Activated CD4-positive, alpha-beta T cell treated with anti-CD3 and anti-CD28 coated beads for 36 hours (primary cell): ENCODE measurements at regions not wholly inside any gene's neighbourhood (a gene's known extent, or its start where the extent isn't known, plus 50 kb on each side); places are given as distances from the start of the nearest gene placed in this dataset.
A peak's percentile ranks its signal among the peaks of the same experiment; 100 is the strongest.

Source experiments
- ATAC-seq: fragments of 200-7000 bp; cut with Tn5 transposase; one replicate; pipeline ENCODE4 v1.10.0; 2021; ENCODE audit warnings: mild to moderate bottlenecking, moderate library complexity
- CTCF ChIA-PET: fragments of 350-600 bp; sonication (Branson Sonifier 250); formaldehyde crosslinking; loops from one replicate; lab custom pipeline; 2021; ENCODE audit warnings: antibody characterized with exemption; lab: Charles Lee
- POLR2A ChIA-PET: fragments of 350-600 bp; sonication (Branson Sonifier 250); formaldehyde crosslinking; loops from one replicate; lab custom pipeline; 2021; ENCODE audit warnings: antibody characterized with exemption, inconsistent platforms; lab: Charles Lee
- DNase-seq: peaks from one replicate; pipeline ENCODE4 v3.0.0-alpha.2; 2020
- H3K27ac Mint-ChIP-seq: one replicate; pipeline ENCODE4 v1.8.0; 2021; ENCODE audit warnings: mixed read lengths
- H3K27me3 Mint-ChIP-seq: one replicate; pipeline ENCODE4 v1.8.0; 2021; ENCODE audit warnings: mixed read lengths
- H3K36me3 Mint-ChIP-seq: one replicate; pipeline ENCODE4 v1.8.0; 2021; ENCODE audit warnings: low read depth, mixed read lengths
- H3K4me1 Mint-ChIP-seq: one replicate; pipeline ENCODE4 v1.8.0; 2021; ENCODE audit warnings: mixed read lengths
- H3K4me3 Mint-ChIP-seq: one replicate; pipeline ENCODE4 v1.8.0; 2021; ENCODE audit warnings: mild to moderate bottlenecking, moderate library complexity, mixed read lengths
- H3K9me3 Mint-ChIP-seq: one replicate; pipeline ENCODE4 v1.8.0; 2021; ENCODE audit warnings: low read depth, mixed read lengths
- intact Hi-C, 2 experiments: fragments of 100-400 bp; cut with DNase I in 1 of 2; cut with micrococcal nuclease in 1 of 2; formaldehyde crosslinking; loops; one replicate each; pipeline versions ENCODE4 v1.14.2 to v1.15.1; 2022 to 2024; cut with DNase I, micrococcal nuclease

DNA sequence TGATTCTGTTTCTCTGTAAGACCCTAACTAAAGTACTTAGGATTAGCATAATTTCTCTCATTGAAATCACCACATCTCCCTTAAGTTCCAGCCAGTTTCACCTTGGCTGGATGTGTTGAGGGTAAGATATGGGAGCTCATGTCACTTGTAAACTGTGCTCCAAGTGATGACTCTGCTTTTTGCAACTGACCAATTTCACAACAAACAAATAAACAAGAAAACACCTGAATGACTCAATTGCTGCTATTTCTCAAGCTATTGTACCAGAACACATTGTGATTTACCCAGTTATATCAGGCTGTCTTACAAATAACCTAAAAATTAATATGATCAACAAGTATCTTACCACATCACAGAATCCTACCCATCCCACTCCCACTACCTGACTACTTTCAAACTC lies 379.1 kb upstream of the KIF2A start:
- POLR2A ChIA-PET, result no interaction called here
- H3K4me3 Mint-ChIP-seq, result no peak overlapping the region
- no peak overlapping the region for H3K27ac Mint-ChIP-seq
- peaks cover 2% of the 10 kb centered on the region for H3K27me3 Mint-ChIP-seq
- intact Hi-C loops, result no loop called here
- no peaks in the 10 kb centered on the region for H3K4me1 Mint-ChIP-seq
- no peak for DNase-seq
- H3K36me3 Mint-ChIP-seq, result no peaks in the 10 kb centered on the region
- ATAC-seq, result no peak
- CTCF ChIA-PET, result no interaction called here
- no peaks in the 10 kb centered on the region for H3K9me3 Mint-ChIP-seq

DNA sequence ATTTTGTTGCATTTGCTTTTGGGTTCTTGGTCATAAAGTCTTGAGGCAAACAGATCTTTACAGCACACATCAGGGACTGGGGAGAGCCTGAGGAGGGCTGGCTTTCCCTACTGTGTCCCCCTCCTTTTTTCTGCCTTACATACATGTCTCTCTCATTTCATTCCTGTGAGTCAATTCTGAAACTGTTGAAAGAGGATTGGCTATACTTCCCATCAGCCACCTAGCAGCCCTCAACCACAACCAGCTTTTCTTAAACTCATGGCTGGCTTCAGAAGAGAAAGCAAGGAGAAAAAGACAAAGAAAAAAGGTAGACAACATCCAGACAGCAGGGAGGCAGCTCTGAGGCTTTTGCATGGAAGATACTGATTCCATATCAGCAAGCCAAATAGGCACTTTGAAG lies 374.8 kb upstream of the KIF2A start:
- H3K9me3 Mint-ChIP-seq, result no peaks in the 10 kb centered on the region
- H3K4me1 Mint-ChIP-seq, result no peaks in the 10 kb centered on the region
- H3K4me3 Mint-ChIP-seq, result no peak overlapping the region
- intact Hi-C loops, result loop anchor here (5.0 to 10.0 kb wide), 2 partner anchors 729 to 976 kb away; no protein-coding TSS in a partner anchor
- DNase-seq (no peak), ATAC-seq (no peak)
- H3K36me3 Mint-ChIP-seq, result no peaks in the 10 kb centered on the region
- H3K27me3 Mint-ChIP-seq, result peaks cover 2% of the 10 kb centered on the region
- POLR2A ChIA-PET, result no interaction called here
- no peak overlapping the region for H3K27ac Mint-ChIP-seq
- CTCF ChIA-PET, result no interaction called here

DNA sequence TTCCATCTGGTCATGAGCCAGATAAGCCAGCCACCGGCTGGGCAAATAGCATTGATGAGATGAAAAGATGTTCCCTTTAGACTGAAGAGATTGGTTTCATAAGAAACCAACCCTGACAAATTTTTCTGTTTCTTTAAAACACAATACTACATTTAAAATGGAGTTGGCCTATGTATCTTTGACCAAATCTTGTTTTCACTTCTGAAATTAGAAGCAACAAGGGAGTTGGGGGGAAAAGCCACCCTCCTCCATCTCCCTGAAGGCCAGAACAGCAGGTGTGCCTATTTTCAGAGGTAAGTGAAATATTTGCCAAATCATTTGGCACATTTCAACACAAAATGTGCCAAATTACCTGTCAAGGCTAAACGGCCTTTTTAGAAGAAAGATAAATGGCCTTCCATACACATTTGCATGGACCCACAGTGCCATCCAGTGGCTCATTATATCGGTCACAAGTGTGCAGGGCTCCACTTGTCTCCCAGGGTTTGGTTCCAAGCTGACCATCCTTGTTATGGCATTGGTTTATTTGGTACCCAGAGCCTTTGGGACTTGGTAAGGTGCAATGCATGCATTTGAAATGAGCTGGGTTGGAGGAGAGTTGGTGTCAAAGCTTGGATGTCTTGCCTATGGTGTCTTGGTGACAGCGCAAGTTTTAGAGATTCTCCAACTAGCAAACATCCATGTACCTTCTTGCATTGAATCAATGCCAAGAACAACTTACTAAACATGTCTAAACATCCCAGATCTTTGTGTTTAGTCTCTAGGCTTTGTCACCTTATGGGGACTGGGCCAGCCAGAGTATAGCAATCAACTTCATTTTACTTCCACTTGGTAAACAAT lies 372.0 kb upstream of the KIF2A start:
- Mint-ChIP-seq H3K9me3 (no peaks in the 10 kb centered on the region), H3K4me3 (no peak overlapping the region), H3K4me1 (no peaks in the 10 kb centered on the region), H3K27me3 (peaks cover 2% of the 10 kb centered on the region), H3K27ac (no peak overlapping the region), H3K36me3 (no peaks in the 10 kb centered on the region)
- ChIA-PET CTCF (no interaction called here), POLR2A (no interaction called here)
- peak; percentile 45 for DNase-seq
- intact Hi-C loops, result loop anchor here (5.0 to 10.0 kb wide), 2 partner anchors 732 to 979 kb away; no protein-coding TSS in a partner anchor
- no peak for ATAC-seq

DNA sequence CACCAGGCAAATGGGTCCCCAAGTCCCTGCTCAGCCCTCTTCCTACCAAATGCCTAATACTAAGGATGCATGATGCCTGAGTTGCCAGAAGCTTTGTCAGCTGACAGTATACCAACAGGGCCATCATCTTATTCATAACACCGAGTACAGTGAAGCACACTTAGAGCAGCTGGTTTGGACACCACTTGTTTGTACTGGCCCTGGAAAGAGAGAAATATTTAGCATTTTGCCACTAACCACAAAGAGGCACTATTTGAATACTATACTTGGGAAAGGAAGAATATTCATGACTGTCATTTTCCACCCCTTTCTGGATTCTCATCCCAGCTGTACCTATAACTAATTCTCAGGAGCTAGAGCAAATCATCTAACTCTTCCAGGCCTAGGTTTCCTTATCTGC lies 364.4 kb upstream of the KIF2A start:
- H3K4me1 Mint-ChIP-seq, result no peaks in the 10 kb centered on the region
- no peaks in the 10 kb centered on the region for H3K36me3 Mint-ChIP-seq
- no peak overlapping the region for H3K4me3 Mint-ChIP-seq
- ChIA-PET POLR2A (no interaction called here), CTCF (interaction anchor here (0.6 to 0.7 kb wide), 2 partner anchors 238 to 521 kb away, joined by 3 read pairs; no protein-coding TSS in a partner anchor)
- ATAC-seq (no peak), DNase-seq (no peak)
- H3K9me3 Mint-ChIP-seq, result no peaks in the 10 kb centered on the region
- H3K27me3 Mint-ChIP-seq, result no peaks in the 10 kb centered on the region
- H3K27ac Mint-ChIP-seq, result no peak overlapping the region
- intact Hi-C loops, result no loop called here

DNA sequence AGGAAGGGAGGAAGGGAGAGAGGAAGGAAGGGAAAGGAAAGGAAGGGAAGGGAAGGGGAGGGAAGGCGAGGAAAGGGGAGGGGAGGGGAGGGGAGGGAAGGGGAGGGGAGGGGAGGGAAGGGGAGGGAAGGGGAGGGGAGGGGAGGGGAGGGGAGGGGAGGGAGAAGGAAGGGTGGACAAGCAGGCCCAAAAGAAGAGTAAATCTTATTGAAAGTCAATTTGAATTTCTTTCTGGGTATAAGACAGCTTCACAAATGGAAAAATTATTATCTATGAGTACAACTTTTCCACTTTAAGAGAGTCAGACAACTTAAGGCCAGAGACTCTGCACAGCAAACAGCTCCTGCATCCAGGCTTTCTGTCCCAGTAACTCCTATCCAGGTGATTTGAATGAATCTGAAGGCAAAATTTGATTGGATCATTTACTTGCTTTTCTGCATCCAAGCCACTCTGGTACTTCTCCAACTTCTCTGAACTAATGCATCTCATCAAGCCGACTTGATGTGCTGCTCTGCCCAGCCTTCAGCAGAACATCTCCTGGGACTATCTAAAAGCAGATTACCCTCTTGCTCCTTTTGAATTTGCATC lies 363.4 kb upstream of the KIF2A start:
- ChIA-PET POLR2A (no interaction called here), CTCF (no interaction called here)
- Mint-ChIP-seq H3K36me3 (no peaks in the 10 kb centered on the region), H3K9me3 (no peaks in the 10 kb centered on the region), H3K4me1 (no peaks in the 10 kb centered on the region), H3K27me3 (no peaks in the 10 kb centered on the region), H3K4me3 (no peak overlapping the region), H3K27ac (no peak overlapping the region)
- DNase-seq, result no peak
- no peak for ATAC-seq
- intact Hi-C loops, result no loop called here

DNA sequence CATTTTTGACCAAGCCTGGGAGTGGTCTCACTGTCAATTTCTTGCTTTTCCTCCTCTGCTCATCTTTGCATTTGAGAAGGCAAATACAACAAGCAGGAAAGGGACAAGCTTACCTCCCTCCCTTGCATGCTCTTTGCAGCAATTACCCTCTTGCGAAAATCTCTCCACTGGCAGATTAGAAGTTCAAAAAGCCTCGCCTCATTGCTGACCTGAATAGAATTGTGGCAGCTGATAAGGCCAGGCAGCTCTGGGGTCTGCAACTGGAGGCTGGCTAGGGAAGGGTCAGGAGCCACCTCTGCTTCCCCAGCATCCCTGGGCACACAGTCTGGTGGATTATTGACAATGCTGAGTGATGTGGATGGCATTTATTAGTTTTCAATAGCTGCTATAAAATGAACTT lies 362.3 kb upstream of the KIF2A start:
- POLR2A ChIA-PET, result no interaction called here
- no peak overlapping the region for H3K27ac Mint-ChIP-seq

DNA sequence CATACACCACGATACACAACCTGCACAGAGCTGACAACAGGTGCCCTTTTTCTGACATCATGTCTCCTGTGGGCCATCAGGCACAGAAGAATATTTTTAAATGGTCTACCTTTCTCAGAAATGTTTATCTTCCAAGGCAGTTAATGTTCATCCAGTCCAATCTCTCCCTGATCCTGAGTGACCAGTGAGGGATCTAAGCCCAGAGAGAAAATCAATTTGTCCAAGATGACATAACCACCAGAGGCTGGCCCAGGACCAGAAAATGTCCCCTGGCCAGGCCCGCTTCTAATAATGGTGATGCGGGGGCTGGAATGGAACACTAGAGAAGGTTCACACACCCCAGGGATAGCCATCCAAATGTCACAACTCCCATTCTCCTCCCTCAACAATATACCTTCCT lies 357.9 kb upstream of the KIF2A start:
- H3K9me3 Mint-ChIP-seq, result no peaks in the 10 kb centered on the region
- H3K4me1 Mint-ChIP-seq, result no peaks in the 10 kb centered on the region
- ATAC-seq (no peak), DNase-seq (no peak)
- POLR2A ChIA-PET, result no interaction called here
- no peaks in the 10 kb centered on the region for H3K27me3 Mint-ChIP-seq
- H3K4me3 Mint-ChIP-seq, result no peak overlapping the region
- intact Hi-C loops, result no loop called here
- CTCF ChIA-PET, result no interaction called here
- no peak overlapping the region for H3K27ac Mint-ChIP-seq
- H3K36me3 Mint-ChIP-seq, result no peaks in the 10 kb centered on the region

More for the DNA sequence above, 362.3 kb upstream of the KIF2A start:
- Mint-ChIP-seq H3K27me3 (no peaks in the 10 kb centered on the region), H3K36me3 (no peaks in the 10 kb centered on the region), H3K9me3 (no peaks in the 10 kb centered on the region), H3K4me1 (no peaks in the 10 kb centered on the region), H3K4me3 (no peak overlapping the region)
- intact Hi-C loops, result no loop called here
- CTCF ChIA-PET, result no interaction called here
- no peak for ATAC-seq
- DNase-seq, result no peak

DNA sequence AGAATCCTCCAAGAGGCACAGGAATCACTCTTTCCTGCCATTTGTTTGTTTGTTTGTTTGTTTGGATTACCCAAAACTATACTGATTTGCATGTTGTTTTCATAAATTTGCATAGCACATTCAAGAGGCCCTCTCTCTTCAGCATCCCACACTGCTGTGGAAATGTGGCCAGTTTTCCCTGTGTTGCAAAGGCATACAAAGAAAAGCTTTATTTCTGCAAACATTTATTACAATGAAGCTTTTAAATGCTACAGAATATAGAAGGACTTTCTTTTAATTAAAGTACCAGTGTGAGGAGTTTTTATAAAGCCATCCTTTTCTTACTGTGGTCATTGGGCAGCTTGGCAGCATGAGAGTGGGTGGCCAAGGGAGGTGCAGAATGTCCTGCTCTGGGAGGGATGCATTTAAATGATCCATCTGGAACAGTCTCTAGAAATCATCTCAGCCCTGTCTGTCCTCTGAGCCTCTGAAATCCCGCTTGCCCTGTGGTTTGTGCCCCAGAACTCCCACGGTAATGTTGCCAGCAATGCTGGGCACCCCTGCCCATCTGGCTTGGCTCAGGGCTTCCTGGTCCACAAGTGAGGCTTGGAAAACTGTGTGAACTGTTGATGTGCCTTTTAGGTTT lies 356.8 kb upstream of the KIF2A start:
- CTCF ChIA-PET, result interaction anchor here (0.7 kb wide), 1 partner anchor 10 kb away, joined by 3 read pairs; no protein-coding TSS in a partner anchor
- H3K27me3 Mint-ChIP-seq, result no peaks in the 10 kb centered on the region
- no peak for DNase-seq
- ATAC-seq, result no peak
- H3K4me3 Mint-ChIP-seq, result no peak overlapping the region
- no peaks in the 10 kb centered on the region for H3K36me3 Mint-ChIP-seq
- no peaks in the 10 kb centered on the region for H3K9me3 Mint-ChIP-seq
- H3K27ac Mint-ChIP-seq, result no peak overlapping the region
- intact Hi-C loops, result no loop called here
- H3K4me1 Mint-ChIP-seq, result no peaks in the 10 kb centered on the region
- POLR2A ChIA-PET, result no interaction called here

DNA sequence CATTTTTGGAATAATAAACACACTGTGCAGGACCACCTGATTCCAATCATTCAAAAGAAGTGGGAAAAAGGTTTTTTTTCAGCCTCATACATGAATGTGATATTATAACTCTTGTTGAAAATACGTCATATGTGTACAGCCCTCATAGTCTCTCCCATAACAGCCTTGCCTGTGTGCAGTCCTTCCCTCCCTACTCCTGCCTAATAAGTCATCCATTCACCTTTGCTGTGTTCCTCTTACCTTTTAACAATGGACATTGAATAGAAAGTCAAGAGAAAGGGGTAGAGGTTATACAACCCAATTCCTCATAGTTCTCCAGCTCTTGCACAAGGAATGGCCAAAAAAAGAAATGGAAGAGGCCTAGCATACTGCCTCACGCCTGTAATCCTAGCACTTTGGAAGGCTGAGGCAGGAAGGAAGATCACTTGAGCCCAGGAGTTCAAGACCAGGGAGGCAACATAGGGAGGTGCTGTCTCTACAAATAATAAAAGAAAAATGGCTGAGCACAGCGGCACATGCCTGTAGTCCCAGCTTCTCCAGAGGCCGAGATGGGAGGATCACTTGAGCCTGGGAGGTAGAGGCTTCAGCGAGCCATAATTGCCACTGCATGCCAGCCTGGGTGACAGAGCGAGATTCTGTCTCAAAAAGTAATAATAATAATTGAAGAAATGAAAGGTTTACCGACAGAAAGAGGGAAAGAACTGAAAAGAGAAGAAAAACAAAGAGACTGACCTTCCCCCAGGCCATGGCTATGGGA lies 356.1 kb upstream of the KIF2A start:
- H3K4me3 Mint-ChIP-seq, result no peak overlapping the region
- H3K4me1 Mint-ChIP-seq, result no peaks in the 10 kb centered on the region
- ChIA-PET CTCF (interaction anchor here (0.7 kb wide), 1 partner anchor 11 kb away, joined by 3 read pairs; no protein-coding TSS in a partner anchor), POLR2A (no interaction called here)
- no peak overlapping the region for H3K27ac Mint-ChIP-seq
- H3K27me3 Mint-ChIP-seq, result no peaks in the 10 kb centered on the region
- H3K9me3 Mint-ChIP-seq, result no peaks in the 10 kb centered on the region
- H3K36me3 Mint-ChIP-seq, result no peaks in the 10 kb centered on the region
- ATAC-seq (no peak), DNase-seq (no peak)
- intact Hi-C loops, result no loop called here

DNA sequence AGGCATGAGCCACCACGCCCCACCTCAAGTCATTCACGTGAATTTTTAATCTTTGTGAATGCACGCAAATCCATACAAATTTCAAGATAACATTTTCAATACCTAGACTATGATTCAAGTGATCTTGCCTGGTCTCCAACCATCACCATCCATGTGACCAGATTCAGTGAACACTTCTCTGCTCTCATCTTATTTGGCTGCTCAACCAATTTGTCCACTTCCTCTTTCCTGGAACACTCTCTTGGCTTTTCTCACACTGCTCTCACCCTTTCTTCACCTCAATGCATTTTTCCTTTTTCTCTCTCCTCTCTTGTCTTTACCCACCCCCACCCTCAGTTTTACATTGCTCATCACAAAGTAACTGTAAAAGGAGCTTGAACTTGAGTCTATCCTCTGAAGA lies 354.7 kb upstream of the KIF2A start:
- intact Hi-C loops, result no loop called here
- no peak overlapping the region for H3K4me3 Mint-ChIP-seq
- H3K36me3 Mint-ChIP-seq, result no peaks in the 10 kb centered on the region
- DNase-seq (no peak), ATAC-seq (no peak)
- CTCF ChIA-PET, result no interaction called here
- no peak overlapping the region for H3K27ac Mint-ChIP-seq
- H3K4me1 Mint-ChIP-seq, result no peaks in the 10 kb centered on the region
- POLR2A ChIA-PET, result no interaction called here
- no peaks in the 10 kb centered on the region for H3K9me3 Mint-ChIP-seq
- no peaks in the 10 kb centered on the region for H3K27me3 Mint-ChIP-seq

DNA sequence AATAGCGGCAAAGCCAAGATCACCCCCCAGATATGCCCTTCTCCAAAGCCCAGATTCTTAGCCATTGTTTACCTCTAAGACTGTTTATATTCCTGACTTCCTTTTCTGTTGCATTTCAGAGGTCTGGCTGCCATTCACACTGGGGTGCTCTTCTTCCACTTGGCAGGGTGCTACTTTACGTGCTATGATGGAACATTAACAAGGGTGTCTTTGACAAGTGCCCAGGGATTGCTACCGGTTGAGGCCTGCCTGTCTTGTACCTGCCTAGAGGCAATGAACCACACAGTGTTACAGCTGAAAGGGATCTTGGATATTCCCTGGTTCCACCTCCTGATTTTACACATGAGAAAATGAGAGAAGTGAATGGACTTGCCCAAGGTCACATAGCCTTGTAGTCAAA lies 352.1 kb upstream of the KIF2A start:
- CTCF ChIA-PET, result no interaction called here

More for the DNA sequence above, 352.1 kb upstream of the KIF2A start:
- intact Hi-C loops, result no loop called here
- ATAC-seq (no peak), DNase-seq (no peak)
- no peaks in the 10 kb centered on the region for H3K27me3 Mint-ChIP-seq
- no peak overlapping the region for H3K27ac Mint-ChIP-seq
- no peak overlapping the region for H3K4me3 Mint-ChIP-seq
- no peaks in the 10 kb centered on the region for H3K4me1 Mint-ChIP-seq
- no peaks in the 10 kb centered on the region for H3K9me3 Mint-ChIP-seq
- POLR2A ChIA-PET, result no interaction called here
- no peaks in the 10 kb centered on the region for H3K36me3 Mint-ChIP-seq
